Activated B cell treated with CpG ODN at 0.5 μM for 24 hours (primary cell): ENCODE measurements at regions not wholly inside any gene's neighbourhood (a gene's known extent, or its start where the extent isn't known, plus 50 kb on each side); places are given as distances from the start of the nearest gene placed in this dataset.

Experiments
- ATAC-seq: fragments of 200-7000 bp; cut with Tn5 transposase; one replicate; pipeline ENCODE4 v1.10.0; 2021; ENCODE audit warnings: low read depth, mild to moderate bottlenecking, moderate library complexity
- CTCF ChIA-PET: fragments of 350-600 bp; sonication (Branson Sonifier 250); formaldehyde crosslinking; loops from one replicate; lab custom pipeline; 2021; ENCODE audit warnings: antibody characterized with exemption; lab: Charles Lee
- POLR2A ChIA-PET: fragments of 350-600 bp; sonication (Branson Sonifier 250); formaldehyde crosslinking; loops from one replicate; lab custom pipeline; 2021; ENCODE audit warnings: antibody characterized with exemption; lab: Charles Lee
- DNase-seq: peaks from one replicate; pipeline ENCODE4 v3.0.0; 2022
- H3K27ac Mint-ChIP-seq: one replicate; pipeline ENCODE4 v1.8.0; 2020; ENCODE audit warnings: mixed read lengths
- H3K27me3 Mint-ChIP-seq: one replicate; pipeline ENCODE4 v1.8.0; 2021; ENCODE audit warnings: mixed read lengths
- H3K36me3 Mint-ChIP-seq: one replicate; pipeline ENCODE4 v1.8.0; 2021; ENCODE audit warnings: low read depth, mixed read lengths
- H3K4me1 Mint-ChIP-seq: one replicate; pipeline ENCODE4 v1.8.0; 2021; ENCODE audit warnings: mixed read lengths
- H3K4me3 Mint-ChIP-seq: one replicate; pipeline ENCODE4 v1.8.0; 2020; ENCODE audit warnings: mild to moderate bottlenecking, mixed read lengths
- H3K9me3 Mint-ChIP-seq: one replicate; pipeline ENCODE4 v1.8.0; 2020; ENCODE audit warnings: mixed read lengths
- intact Hi-C: fragments of 100-400 bp; cut with micrococcal nuclease; formaldehyde crosslinking; loops from one replicate; pipeline ENCODE4 v1.15.1; 2024
- TF ChIP-seq, protein P1 (sequence below): fragments of 200-600 bp; IDR thresholded peaks from one replicate; pipeline ENCODE4 v1.8.0; 2022; ENCODE audit warnings: antibody characterized with exemption, mild to moderate bottlenecking

DNA sequence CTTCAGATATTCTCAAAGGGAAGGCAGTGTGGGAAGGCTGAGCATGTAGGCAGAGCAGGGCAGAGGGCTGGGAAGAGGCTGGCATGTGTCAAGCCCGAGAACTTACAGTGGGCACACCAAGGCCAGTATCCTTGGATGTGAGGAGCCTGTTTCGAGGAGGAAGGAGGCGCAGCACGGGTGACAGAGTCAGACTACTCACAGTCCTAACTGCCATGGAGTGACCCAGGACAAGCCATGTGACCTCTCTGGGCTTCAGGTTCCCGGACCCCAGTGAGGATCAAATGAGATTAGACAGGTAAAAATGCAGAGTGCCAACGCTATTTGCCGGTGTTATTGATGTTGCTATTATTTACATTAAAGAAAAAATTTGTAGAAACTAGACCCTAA, 65.3 kb downstream of the NSMCE3 start:
- ChIA-PET CTCF (no interaction called here), POLR2A (no interaction called here)
- Mint-ChIP-seq H3K9me3 (no peaks in the 10 kb centered on the region), H3K4me3 (no peak overlapping the region), H3K27ac (no peak overlapping the region), H3K27me3 (peaks cover 12% of the 10 kb centered on the region), H3K4me1 (no peaks in the 10 kb centered on the region), H3K36me3 (no peaks in the 10 kb centered on the region)
- no peak for ATAC-seq
- TF ChIP-seq, protein P1, sequence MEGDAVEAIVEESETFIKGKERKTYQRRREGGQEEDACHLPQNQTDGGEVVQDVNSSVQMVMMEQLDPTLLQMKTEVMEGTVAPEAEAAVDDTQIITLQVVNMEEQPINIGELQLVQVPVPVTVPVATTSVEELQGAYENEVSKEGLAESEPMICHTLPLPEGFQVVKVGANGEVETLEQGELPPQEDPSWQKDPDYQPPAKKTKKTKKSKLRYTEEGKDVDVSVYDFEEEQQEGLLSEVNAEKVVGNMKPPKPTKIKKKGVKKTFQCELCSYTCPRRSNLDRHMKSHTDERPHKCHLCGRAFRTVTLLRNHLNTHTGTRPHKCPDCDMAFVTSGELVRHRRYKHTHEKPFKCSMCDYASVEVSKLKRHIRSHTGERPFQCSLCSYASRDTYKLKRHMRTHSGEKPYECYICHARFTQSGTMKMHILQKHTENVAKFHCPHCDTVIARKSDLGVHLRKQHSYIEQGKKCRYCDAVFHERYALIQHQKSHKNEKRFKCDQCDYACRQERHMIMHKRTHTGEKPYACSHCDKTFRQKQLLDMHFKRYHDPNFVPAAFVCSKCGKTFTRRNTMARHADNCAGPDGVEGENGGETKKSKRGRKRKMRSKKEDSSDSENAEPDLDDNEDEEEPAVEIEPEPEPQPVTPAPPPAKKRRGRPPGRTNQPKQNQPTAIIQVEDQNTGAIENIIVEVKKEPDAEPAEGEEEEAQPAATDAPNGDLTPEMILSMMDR: no peak
- DNase-seq: no peak
- intact Hi-C loops: no loop called here

DNA sequence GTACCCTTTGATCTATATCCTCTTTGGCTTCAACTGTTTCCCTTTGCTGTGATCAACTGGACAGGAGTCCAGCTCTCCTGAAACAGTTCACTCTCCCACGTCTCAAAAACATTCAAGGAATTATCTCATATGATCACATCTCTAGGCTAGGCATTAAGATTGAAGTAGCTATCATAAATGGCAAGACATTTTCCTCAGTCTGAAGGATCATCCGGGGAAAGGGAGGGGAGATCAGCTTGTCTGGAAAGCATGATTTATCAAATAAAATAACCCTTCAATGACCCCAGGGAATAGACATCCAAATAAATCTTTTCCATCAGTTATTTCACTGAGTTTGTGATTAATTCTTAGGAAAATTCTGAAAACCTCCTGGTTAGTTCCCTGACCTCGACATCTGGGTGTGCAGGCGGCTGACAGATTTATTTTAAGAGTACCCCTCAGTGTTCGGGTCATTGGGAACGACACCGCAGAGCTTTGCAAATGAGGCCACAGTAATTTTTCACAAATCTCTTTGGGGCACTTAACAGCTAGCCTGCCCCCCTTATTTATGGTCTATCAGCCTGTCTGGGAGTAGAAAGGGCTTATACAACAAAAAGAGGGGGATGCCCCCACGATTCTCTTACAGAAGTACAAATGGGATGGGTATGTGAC, 65.8 kb downstream of the NSMCE3 start:
- Mint-ChIP-seq H3K4me3 (no peak overlapping the region), H3K27me3 (peaks cover 12% of the 10 kb centered on the region), H3K9me3 (no peaks in the 10 kb centered on the region), H3K4me1 (no peaks in the 10 kb centered on the region), H3K36me3 (no peaks in the 10 kb centered on the region), H3K27ac (no peak overlapping the region)
- DNase-seq (no peak), ATAC-seq (no peak)
- intact Hi-C loops: no loop called here
- ChIA-PET CTCF (no interaction called here), POLR2A (no interaction called here)
- TF ChIP-seq, protein P1: no peak

DNA sequence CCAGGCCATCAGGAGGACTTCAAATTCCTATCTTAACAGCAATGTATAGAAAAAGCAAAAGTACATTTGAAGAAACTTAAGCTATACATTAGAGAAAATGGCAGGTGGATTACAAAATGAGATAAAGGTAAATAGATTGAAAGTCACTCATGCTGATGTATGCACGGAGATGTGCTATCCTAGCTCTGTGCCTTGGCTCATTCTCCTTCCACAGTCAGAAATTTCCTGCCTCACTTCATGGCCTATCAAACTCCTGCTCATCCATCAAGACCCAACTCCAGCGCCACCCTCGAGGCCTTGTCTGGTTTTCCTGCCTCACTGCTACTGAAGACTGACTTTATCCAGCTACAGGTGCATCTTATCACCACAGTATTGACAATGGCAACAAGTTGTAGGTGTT, 72.9 kb downstream of the NSMCE3 start:
- intact Hi-C loops: loop anchor here (10.0 kb wide), 1 partner anchor 58 kb away; no protein-coding TSS in a partner anchor
- Mint-ChIP-seq H3K27ac (no peak overlapping the region), H3K4me1 (no peaks in the 10 kb centered on the region), H3K9me3 (no peaks in the 10 kb centered on the region), H3K36me3 (no peaks in the 10 kb centered on the region), H3K27me3 (peaks cover 2% of the 10 kb centered on the region), H3K4me3 (no peak overlapping the region)
- no peak for ATAC-seq
- DNase-seq: no peak
- CTCF ChIA-PET: no interaction called here
- POLR2A ChIA-PET: no interaction called here
- TF ChIP-seq, protein P1: no peak

DNA sequence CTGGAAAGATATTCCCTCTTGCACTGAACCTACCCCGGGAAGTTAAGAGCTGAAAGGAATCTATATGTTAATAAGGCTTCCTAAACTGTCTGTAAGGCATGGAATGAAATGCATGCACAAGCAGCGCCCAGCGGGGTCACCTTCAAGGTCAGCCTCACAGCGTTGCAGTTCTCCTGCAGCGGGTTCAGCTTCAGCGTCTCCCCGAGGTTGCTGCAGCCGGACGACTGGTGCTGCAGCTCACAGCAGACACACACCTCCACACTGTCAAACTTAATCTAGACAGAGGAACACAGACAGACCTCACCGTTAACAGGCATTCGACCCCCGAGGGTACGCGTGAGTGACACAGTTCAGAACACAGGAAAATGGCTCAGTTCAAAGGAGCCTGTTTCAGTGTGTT, 73.3 kb downstream of the NSMCE3 start:
- CTCF ChIA-PET: no interaction called here
- Mint-ChIP-seq H3K27me3 (peaks cover 2% of the 10 kb centered on the region), H3K4me3 (no peak overlapping the region), H3K4me1 (no peaks in the 10 kb centered on the region), H3K27ac (no peak overlapping the region), H3K36me3 (no peaks in the 10 kb centered on the region), H3K9me3 (no peaks in the 10 kb centered on the region)
- intact Hi-C loops: loop anchor here (10.0 kb wide), 1 partner anchor 59 kb away; no protein-coding TSS in a partner anchor
- TF ChIP-seq, protein P1: no peak
- DNase-seq (no peak), ATAC-seq (no peak)
- POLR2A ChIA-PET: no interaction called here

DNA sequence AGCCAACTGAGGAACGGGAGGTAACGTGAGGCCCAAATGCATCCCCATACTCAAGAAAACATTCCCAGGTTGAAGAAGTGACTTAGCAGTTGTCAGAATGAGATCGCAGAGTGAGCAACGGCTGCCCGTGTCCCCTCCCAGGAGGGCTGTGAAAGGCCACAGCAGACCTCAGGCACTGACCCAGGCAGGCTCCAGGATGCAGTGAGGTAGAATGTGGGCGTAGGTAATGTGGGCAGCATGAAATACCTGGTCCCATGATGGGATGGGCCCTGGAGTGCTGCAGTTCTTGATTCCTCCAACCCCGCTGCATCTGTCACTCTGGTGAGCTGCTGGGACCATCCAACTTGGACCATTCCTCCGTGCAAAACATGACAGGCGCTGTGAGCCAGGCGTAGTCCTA, 74.8 kb downstream of the NSMCE3 start:
- POLR2A ChIA-PET: no interaction called here
- DNase-seq (no peak), ATAC-seq (no peak)
- Mint-ChIP-seq H3K27me3 (peaks cover 5% of the 10 kb centered on the region), H3K4me1 (no peaks in the 10 kb centered on the region), H3K36me3 (no peaks in the 10 kb centered on the region), H3K27ac (no peak overlapping the region), H3K4me3 (no peak overlapping the region), H3K9me3 (no peaks in the 10 kb centered on the region)
- CTCF ChIA-PET: no interaction called here
- intact Hi-C loops: loop anchor here (10.0 kb wide), 1 partner anchor 60 kb away; no protein-coding TSS in a partner anchor
- TF ChIP-seq, protein P1: no peak
